Left colon (tissue), 2 donors: ENCODE measurements at regions not wholly inside any gene's neighbourhood (a gene's known extent, or its start where the extent isn't known, plus 50 kb on each side); places are given as distances from the start of the nearest gene placed in this dataset.

Source experiments
- ATAC-seq: fragments of 200-7000 bp; cut with Tn5 transposase; one replicate; pipeline ENCODE4 v1.9.1; 2020; ENCODE audit warnings: mild to moderate bottlenecking, moderate library complexity
- DNase-seq, 2 donors: peaks; one replicate each; pipeline ENCODE4 v3.0.0-alpha.2; 2020
- intact Hi-C, 2 donors: fragments of 100-400 bp; cut with DNase I in 1 of 2; cut with micrococcal nuclease in 1 of 2; formaldehyde crosslinking; loops; one replicate each; pipeline versions ENCODE4 v1.11.2 to v1.14.0; 2022; cut with DNase I, micrococcal nuclease
- donor health status: DM: no; HTN: no; CAD: no.
- donor health status: DM: yes; HTN: yes; CAD: no.

- DNase-seq (no peak), ATAC-seq (no peak)
- intact Hi-C loops, result no loop called here
These were observed 1313.1 kb downstream of the MRPL39 start for GRCh38 chr21:24294171-24294570.

- intact Hi-C loops, result no loop called here
- DNase-seq (no peak), ATAC-seq (no peak)
These were observed 1317.0 kb downstream of the MRPL39 start for GRCh38 chr21:24290151-24290833.

GRCh38 chr21:24289539-24289938 is 1317.7 kb downstream of the MRPL39 start:
- intact Hi-C loops, result no loop called here
- ATAC-seq, result no peak
- DNase-seq, result no peak

- DNase-seq, result no peak
- intact Hi-C loops, result no loop called here
- ATAC-seq, result no peak
These were observed 1326.7 kb downstream of the MRPL39 start for GRCh38 chr21:24280596-24280995.

GRCh38 chr21:24278711-24279110 is 1328.6 kb downstream of the MRPL39 start:
- intact Hi-C loops, result no loop called here
- ATAC-seq (no peak), DNase-seq (no peak)

GRCh38 chr21:24276204-24276603 is 1331.1 kb downstream of the MRPL39 start:
- intact Hi-C loops, result no loop called here
- no peak for DNase-seq
- no peak for ATAC-seq

GRCh38 chr21:24275616-24276015 is 1331.7 kb downstream of the MRPL39 start:
- no peak for ATAC-seq
- intact Hi-C loops, result no loop called here
- DNase-seq, result no peak

- no peak for DNase-seq
- intact Hi-C loops, result no loop called here
- ATAC-seq, result no peak
These were observed 1334.8 kb downstream of the MRPL39 start for GRCh38 chr21:24272521-24272938.

- DNase-seq, result no peak
- intact Hi-C loops, result no loop called here
- ATAC-seq, result no peak
These were observed 1341.3 kb downstream of the MRPL39 start for GRCh38 chr21:24265987-24266386.

DNA sequence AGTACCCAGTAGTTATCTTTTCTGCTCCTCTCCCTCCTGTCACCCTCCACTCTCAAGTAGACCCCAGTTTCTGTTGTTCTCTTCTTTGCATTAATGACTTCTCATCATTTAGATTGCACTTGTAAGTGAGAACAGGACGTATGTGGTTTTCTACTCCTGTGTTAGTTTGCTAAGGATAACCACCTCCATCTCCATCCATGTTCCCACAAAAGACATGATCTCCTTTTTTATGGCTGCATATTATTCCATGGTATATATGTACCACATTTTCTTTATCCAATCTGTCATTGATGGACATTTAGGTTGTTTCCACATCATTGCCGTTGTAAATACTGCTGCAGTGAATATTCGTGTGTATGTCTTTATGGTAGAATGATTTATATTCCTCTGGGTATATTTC is 1346.5 kb downstream of the MRPL39 start:
- no peak for DNase-seq
- no peak for ATAC-seq

DNA sequence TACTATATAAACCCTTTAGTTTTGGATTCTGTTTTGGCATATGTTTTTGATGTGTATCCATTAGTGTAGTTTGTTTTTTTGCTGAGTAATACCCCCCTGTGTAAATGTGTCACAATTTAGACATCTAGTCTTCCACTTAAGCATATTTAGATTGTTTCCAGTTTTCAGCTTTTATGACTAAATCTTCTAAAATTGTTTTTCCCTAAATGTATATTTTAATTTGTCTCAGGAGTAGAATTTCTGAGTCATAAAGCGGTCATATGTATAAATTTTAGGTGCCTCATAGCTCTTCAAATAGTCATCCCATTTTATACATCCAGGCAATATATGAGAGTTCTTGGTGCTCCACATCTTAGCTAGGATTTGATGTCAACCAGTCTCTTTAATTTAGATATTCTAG is 1348.0 kb downstream of the MRPL39 start:
- ATAC-seq (no peak), DNase-seq (no peak)
- intact Hi-C loops, result no loop called here

More for the DNA sequence above, 1346.5 kb downstream of the MRPL39 start:
- intact Hi-C loops, result no loop called here

DNA sequence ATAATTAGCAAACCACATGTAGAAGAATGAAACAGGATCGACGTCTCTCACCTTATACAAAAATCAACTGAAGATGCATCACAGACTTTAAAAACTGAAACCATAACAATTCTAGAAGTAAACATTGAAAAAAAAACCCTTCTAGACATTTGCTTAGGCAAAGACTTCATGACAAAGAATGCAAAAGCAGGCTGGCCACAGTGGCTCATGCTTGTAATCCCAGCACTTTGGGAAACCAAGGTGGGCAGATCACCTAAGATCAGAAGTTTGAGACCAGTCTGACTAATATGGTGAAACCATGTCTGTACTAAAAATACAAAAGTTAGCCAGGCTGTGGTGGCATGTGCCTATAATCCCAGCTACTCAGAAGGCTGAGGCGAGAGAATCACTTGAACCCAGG is 1351.7 kb downstream of the MRPL39 start:
- intact Hi-C loops, result no loop called here
- no peak for ATAC-seq

DNA sequence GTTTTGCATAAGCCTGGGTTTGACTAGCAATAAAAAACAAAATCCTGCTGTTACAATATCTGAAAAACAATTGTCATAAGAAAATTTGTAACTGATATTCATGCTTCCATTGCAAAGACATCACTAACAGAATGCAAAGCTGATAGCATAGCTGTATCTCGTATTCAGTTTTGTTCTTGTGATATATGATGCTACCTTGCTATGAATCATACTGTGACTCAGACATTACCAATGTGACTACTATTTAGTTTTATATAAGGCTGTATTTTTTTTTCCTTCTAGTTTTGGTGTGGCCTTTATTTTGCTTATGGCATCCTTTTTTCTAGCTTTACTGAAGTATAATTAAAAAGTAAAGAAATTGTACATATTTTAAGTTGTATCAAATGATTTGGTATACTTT is 1381.8 kb downstream of the MRPL39 start:
- ATAC-seq, result no peak

More for the DNA sequence above, 1351.7 kb downstream of the MRPL39 start:
- no peak for DNase-seq

GRCh38 chr21:24224422-24224821 is 1382.9 kb downstream of the MRPL39 start:
- DNase-seq, result no peak
- no peak for ATAC-seq
- intact Hi-C loops, result no loop called here

More for the DNA sequence above, 1381.8 kb downstream of the MRPL39 start:
- intact Hi-C loops, result no loop called here
- no peak for DNase-seq

- ATAC-seq (no peak), DNase-seq (no peak)
- intact Hi-C loops, result no loop called here
These were observed 1383.7 kb downstream of the MRPL39 start for GRCh38 chr21:24223624-24224023.

DNA sequence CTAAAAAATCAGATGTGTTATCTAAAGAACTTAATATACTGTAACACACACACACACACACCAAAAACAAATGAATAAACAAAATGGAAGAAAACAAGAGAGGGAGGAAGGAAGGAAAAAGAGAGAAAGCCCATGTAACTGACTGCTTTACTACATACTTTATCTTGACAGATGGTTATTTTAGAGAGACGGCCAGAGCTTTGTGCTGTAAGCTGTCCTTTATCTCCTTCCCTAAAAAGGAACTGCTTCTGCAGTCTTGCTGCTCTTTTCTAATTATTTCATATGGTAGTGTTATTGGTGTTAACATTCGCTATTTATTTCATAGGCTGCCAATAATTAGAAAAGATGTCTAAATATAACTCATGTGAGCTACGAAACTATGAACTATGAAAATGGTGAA is 1384.6 kb downstream of the MRPL39 start:
- ATAC-seq (no peak), DNase-seq (no peak)
- intact Hi-C loops, result no loop called here

DNA sequence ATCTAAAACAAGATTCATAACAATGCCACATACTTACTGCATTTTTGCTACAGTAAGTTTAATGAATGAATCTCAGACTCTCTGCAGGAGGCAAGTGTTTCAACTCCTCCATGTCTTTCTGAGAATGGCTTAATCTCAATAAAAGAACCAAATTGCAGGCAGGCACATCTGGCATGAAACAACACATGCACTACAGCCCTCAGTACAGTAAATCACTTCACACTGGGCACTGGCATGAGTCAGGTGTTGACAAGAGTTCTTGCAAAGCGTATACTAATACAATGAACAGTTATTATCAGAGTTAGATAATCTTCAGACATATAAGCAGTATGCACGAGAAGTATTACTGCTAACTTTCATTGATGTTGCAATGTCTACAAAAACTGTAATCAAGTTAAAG is 1386.8 kb downstream of the MRPL39 start:
- intact Hi-C loops, result no loop called here

DNA sequence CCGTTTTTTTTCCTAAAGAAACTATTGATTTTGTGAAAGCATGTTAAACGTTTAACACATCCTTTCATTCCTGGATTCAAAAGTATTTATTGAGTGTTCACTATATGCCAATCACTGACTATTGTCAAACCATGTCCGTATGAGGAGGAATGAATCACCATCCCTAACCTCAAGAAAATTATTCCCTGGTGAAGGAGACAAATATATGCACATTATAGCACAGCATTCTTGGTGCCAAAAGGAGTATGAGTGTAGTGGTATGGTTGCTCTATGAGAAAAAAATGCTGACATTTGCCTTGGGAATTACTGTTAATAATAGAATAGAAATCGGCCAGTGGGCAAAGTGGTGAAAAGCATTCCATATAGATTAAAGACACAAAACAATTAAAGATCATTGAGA is 1390.1 kb downstream of the MRPL39 start:
- intact Hi-C loops, result no loop called here
- ATAC-seq (no peak), DNase-seq (no peak)

More for the DNA sequence above, 1386.8 kb downstream of the MRPL39 start:
- no peak for DNase-seq
- ATAC-seq, result no peak

DNA sequence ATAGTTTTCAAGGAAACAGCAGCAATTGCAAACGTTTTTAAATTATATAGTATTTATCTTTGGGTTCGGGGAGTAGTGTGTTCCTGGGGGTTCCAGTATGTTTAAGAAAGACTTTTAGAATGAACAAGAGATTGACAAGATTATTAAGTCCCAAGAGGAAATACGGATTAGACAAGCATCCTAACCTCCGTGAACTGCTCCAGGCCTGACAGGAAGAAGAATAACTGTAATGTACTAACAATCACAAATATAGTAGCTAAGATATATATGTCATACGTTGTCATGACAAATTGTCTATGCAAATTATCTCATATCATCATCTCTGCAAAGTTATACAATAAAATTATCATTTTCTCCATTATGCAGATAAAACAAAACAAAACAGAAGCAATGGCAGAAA is 1397.2 kb downstream of the MRPL39 start:
- no peak for DNase-seq
- intact Hi-C loops, result no loop called here
- ATAC-seq, result no peak

GRCh38 chr21:24208562-24209260 is 1398.6 kb downstream of the MRPL39 start:
- intact Hi-C loops, result no loop called here
- DNase-seq (no peak), ATAC-seq (no peak)

DNA sequence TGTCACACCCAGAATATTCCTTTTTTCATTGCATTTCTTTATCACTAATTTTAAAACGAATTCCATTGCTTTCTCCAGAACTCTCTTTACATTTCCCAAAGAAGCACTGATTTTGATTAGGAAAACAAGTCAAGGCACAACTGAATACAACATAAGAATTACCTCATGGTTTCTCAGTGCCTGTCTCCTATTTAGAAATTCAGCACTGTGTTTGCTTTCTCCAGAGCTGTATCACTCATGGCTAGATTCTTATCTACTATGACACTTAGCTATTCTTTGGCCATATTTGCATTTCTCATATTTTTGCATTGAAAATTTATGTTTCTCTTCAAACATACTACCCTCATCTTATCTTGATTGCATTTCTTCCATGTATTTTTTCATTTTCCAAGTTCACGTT is 1402.0 kb downstream of the MRPL39 start:
- intact Hi-C loops, result no loop called here
- ATAC-seq (no peak), DNase-seq (no peak)
